H1 (cell line): ENCODE measurements at regions not wholly inside any gene's neighbourhood (a gene's known extent, or its start where the extent isn't known, plus 50 kb on each side); places are given as distances from the start of the nearest gene placed in this dataset.

Experiments
- CTCF ChIA-PET: fragments of 300-600 bp; sonication (Branson Sonifier 250); formaldehyde crosslinking; loops from one replicate; lab custom pipeline; 2021; ENCODE audit not compliant: partially characterized antibody; lab: Charles Lee
- POLR2A ChIA-PET: fragments of 300-600 bp; sonication (Branson Sonifier 250); formaldehyde crosslinking; loops from one replicate; lab custom pipeline; 2021; ENCODE audit warnings: inconsistent platforms; ENCODE audit not compliant: partially characterized antibody; lab: Charles Lee
- DNase-seq, 2 experiments: peaks; one replicate each; pipeline versions ENCODE4 v3.0.0 to v3.0.0-alpha.2; 2010 to 2022; ENCODE audit warnings: low spot score in 2 of 2, low read depth in 1 of 2, mixed read lengths in 1 of 2
- FAIRE-seq: peaks from 2 replicates; lab custom pipeline; 2011; peaks lifted over from hg19 to GRCh38; lab: Jason Lieb, UNC
- H2AFZ ChIP-seq: 2 replicates; pipeline ENCODE4 v1.8.1; 2012; ENCODE audit warnings: low read length, inconsistent platforms
- H2AK5ac ChIP-seq: 2 replicates; pipeline ENCODE4 v1.6.1; 2013; ENCODE audit warnings: low read depth, low read length
- H2BK120ac ChIP-seq: replicated peaks from 2 replicates; pipeline ENCODE3; 2013; ENCODE audit warnings: low read depth, low read length, inconsistent platforms
- H2BK12ac ChIP-seq: 2 replicates; pipeline ENCODE4 v1.6.1; 2013; ENCODE audit warnings: low read depth, low read length
- H2BK15ac ChIP-seq: 2 replicates; pipeline ENCODE4 v1.6.1; 2013; ENCODE audit warnings: low read length
- H2BK20ac ChIP-seq: 2 replicates; pipeline ENCODE4 v1.6.1; 2013; ENCODE audit warnings: low read length
- H2BK5ac ChIP-seq: 2 replicates; pipeline ENCODE4 v1.6.1; 2013; ENCODE audit warnings: low read depth, low read length
- H3K14ac ChIP-seq: 2 replicates; pipeline ENCODE4 v1.6.1; 2013; ENCODE audit warnings: inconsistent platforms; ENCODE audit not compliant: insufficient read length
- H3K18ac ChIP-seq: 2 replicates; pipeline ENCODE4 v1.6.1; 2013; ENCODE audit warnings: low read length; ENCODE audit errors: extremely low read depth
- H3K23ac ChIP-seq: 2 replicates; pipeline ENCODE4 v1.6.1; 2013; ENCODE audit warnings: inconsistent platforms; ENCODE audit not compliant: insufficient read length
- H3K23me2 ChIP-seq: 2 replicates; pipeline ENCODE4 v1.6.1; 2013; ENCODE audit warnings: low read depth, low read length
- H3K27ac ChIP-seq: 2 replicates; pipeline ENCODE4 v1.6.1; 2011; ENCODE audit warnings: low read depth, low read length, inconsistent platforms
- H3K27me3 ChIP-seq, 4 experiments: replicated peaks in 1 of 4; 1 replicate in 1 of 4; 2 replicates in 3 of 4; pipeline versions ENCODE4 v1.6.1 to v1.8.1; 2011 to 2013; ENCODE audit warnings: low read length in 3 of 4, mild to moderate bottlenecking in 3 of 4, inconsistent platforms in 2 of 4, mixed read lengths in 2 of 4, moderate library complexity in 1 of 4; ENCODE audit not compliant: control insufficient read depth in 3 of 4, insufficient read depth in 3 of 4; ENCODE audit errors: extremely low read depth in 1 of 4
- H3K36me3 ChIP-seq, 4 experiments: 2 replicates each; pipeline versions ENCODE4 v1.6.1 to v1.8.1; 2011 to 2013; ENCODE audit warnings: mild to moderate bottlenecking in 4 of 4, low read length in 3 of 4, moderate library complexity in 2 of 4, control low read depth in 1 of 4, inconsistent platforms in 1 of 4; ENCODE audit not compliant: insufficient read depth in 4 of 4, control insufficient read depth in 2 of 4
- H3K4ac ChIP-seq: replicated peaks from 2 replicates; pipeline ENCODE3; 2013; ENCODE audit warnings: low read length, low read depth, mixed read lengths, inconsistent platforms; ENCODE audit not compliant: insufficient read length
- H3K4me1 ChIP-seq, 4 experiments: replicated peaks in 1 of 4; 1 replicate in 1 of 4; 2 replicates in 3 of 4; pipeline versions ENCODE4 v1.6.1 to v1.8.1; 2011 to 2013; ENCODE audit warnings: low read length in 3 of 4, inconsistent platforms in 2 of 4, mixed read lengths in 1 of 4; ENCODE audit not compliant: insufficient read depth in 4 of 4, control insufficient read depth in 3 of 4
- H3K4me2 ChIP-seq, 2 experiments: 2 replicates each; pipeline versions ENCODE4 v1.6.1 to v1.8.1; 2011 to 2013; ENCODE audit warnings: low read depth in 2 of 2, low read length in 2 of 2, control low read depth in 1 of 2, inconsistent platforms in 1 of 2, mild to moderate bottlenecking in 1 of 2; ENCODE audit not compliant: insufficient read depth in 1 of 2
- H3K4me3 ChIP-seq, 4 experiments: fragments of 200-600, 300-600 bp in 1 of 4; sonication (generic), shearing (Covaris generic), sonication (Bioruptor Twin) in 1 of 4; 2 replicates each; pipeline versions ENCODE4 v1.5.1 to v1.8.1; 2011 to 2016; ENCODE audit warnings: low read length in 4 of 4, low read depth in 3 of 4, control low read depth in 2 of 4, inconsistent platforms in 2 of 4, mild to moderate bottlenecking in 2 of 4, mixed read lengths in 1 of 4, moderate library complexity in 1 of 4; ENCODE audit not compliant: insufficient read depth in 2 of 4; ENCODE audit errors: extremely low read depth in 1 of 4
- H3K56ac ChIP-seq: replicated peaks from 2 replicates; pipeline ENCODE3; 2013; ENCODE audit warnings: low read depth, mild to moderate bottlenecking, mixed read lengths, low read length, inconsistent platforms; ENCODE audit not compliant: insufficient read length
- H3K79me1 ChIP-seq: 2 replicates; pipeline ENCODE4 v1.6.1; 2013; ENCODE audit warnings: low read depth, low read length, control low read depth
- H3K79me2 ChIP-seq, 2 experiments: 2 replicates each; pipeline versions ENCODE4 v1.6.1 to v1.8.1; 2012 to 2013; ENCODE audit warnings: low read length in 2 of 2, mild to moderate bottlenecking in 2 of 2, inconsistent platforms in 1 of 2; ENCODE audit not compliant: insufficient read depth in 2 of 2, control insufficient read depth in 1 of 2
- H3K9ac ChIP-seq, 4 experiments: replicated peaks in 1 of 4; 1 replicate in 1 of 4; 2 replicates in 3 of 4; pipeline versions ENCODE4 v1.6.1 to v1.8.1; 2011 to 2013; ENCODE audit warnings: low read depth in 3 of 4, low read length in 3 of 4, control low read depth in 2 of 4, mild to moderate bottlenecking in 2 of 4, moderate library complexity in 2 of 4, inconsistent platforms in 1 of 4; ENCODE audit errors: extremely low read depth in 1 of 4
- H3K9me3 ChIP-seq, 2 experiments: 2 replicates each; pipeline versions ENCODE4 v1.6.1 to v1.8.1; 2012 to 2013; ENCODE audit warnings: mild to moderate bottlenecking in 2 of 2, moderate library complexity in 2 of 2, control low read depth in 1 of 2, inconsistent platforms in 1 of 2, low read depth in 1 of 2, low read length in 1 of 2, mixed read lengths in 1 of 2; ENCODE audit not compliant: insufficient read depth in 2 of 2
- H4K20me1 ChIP-seq, 2 experiments: replicated peaks in 1 of 2; 2 replicates each; pipeline versions ENCODE3 to v1.8.1; 2011 to 2013; ENCODE audit warnings: inconsistent platforms in 2 of 2, low read length in 2 of 2, mild to moderate bottlenecking in 1 of 2; ENCODE audit not compliant: insufficient read depth in 2 of 2, control insufficient read depth in 1 of 2
- H4K5ac ChIP-seq: 2 replicates; pipeline ENCODE4 v1.6.1; 2013; ENCODE audit warnings: low read length, low read depth, mixed read lengths, inconsistent platforms; ENCODE audit not compliant: insufficient read length
- H4K8ac ChIP-seq: 2 replicates; pipeline ENCODE4 v1.8.0; 2013; ENCODE audit warnings: mild to moderate bottlenecking, moderate library complexity, low read length, inconsistent platforms; ENCODE audit not compliant: insufficient read depth; ENCODE audit errors: extremely low read depth
- H4K91ac ChIP-seq: replicated peaks from 2 replicates; pipeline ENCODE3; 2013; ENCODE audit warnings: low read length, mixed read lengths, inconsistent platforms; ENCODE audit not compliant: insufficient read length
- CHD1 ChIP-seq: IDR thresholded peaks from 2 replicates; pipeline ENCODE4 v1.6.1; 2012; ENCODE audit warnings: low read depth, low read length, improper control_type of control experiment
- SP2 ChIP-seq: IDR thresholded peaks from 2 replicates; pipeline ENCODE4 v1.6.1; 2012; ENCODE audit warnings: mild to moderate bottlenecking, low read length, inconsistent platforms
- WGBS, 2 experiments: shearing (Covaris generic) in 1 of 2; methylation state at CpG; one replicate each; pipeline versions ENCODE4 v1.1.6 to v1.1.7; 2013 to 2015; ENCODE audit warnings: low lambda C conversion rate in 2 of 2, mixed read lengths in 2 of 2, inconsistent platforms in 1 of 2, low coverage in 1 of 2, missing lambda C conversion rate in 1 of 2; ENCODE audit not compliant: insufficient replicate concordance in 2 of 2, insufficient coverage in 1 of 2, insufficient read length in 1 of 2; ENCODE audit errors: extremely low coverage in 1 of 2, missing lambda C conversion rate in 1 of 2; 5-methylcytosine and 5-hydroxymethylcytosine counted together
- TF ChIP-seq, protein P1 (sequence below): IDR thresholded peaks from 2 replicates; pipeline ENCODE4 v1.6.1; 2012; ENCODE audit warnings: inconsistent platforms

DNA sequence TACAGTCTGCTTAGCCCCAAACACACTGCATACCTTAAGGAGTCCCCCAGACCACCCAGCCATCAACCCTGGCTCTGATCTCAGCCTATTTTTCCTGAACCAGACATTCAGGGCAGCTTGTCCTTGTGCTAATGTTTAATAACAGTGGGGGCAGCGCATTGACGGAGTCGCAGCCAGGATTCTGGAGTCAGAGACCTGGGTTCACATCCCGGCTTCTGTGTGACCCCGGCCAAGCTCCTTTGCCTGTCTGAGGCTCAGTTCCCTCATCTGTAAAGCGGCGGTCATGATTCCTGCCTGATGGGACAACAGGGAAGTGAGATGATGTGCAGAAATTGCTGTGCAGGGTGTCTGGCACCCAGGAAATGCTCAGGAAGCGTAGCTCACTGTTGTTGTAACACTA lies 63.1 kb downstream of the MATN1 start:
- Histone ChIP-seq H3K4me2 (no peak overlapping the region), H3K4ac (no peak overlapping the region), H3K23me2 (peaks cover 3% of the 10 kb centered on the region; the same call in 1 of the 2 replicates), H2BK120ac (no peak overlapping the region), H3K79me2 (no peaks in the 10 kb centered on the region), H2BK12ac (no peak overlapping the region), H3K9ac (no peak overlapping the region), H3K4me3 (no peak overlapping the region), H2AK5ac (no peak overlapping the region), H3K27me3 (peaks cover 0 to 2% (median 0%) of the 10 kb centered on the region in 4 experiments; a peak in 2 of 7 replicates), H2BK20ac (no peak overlapping the region), H3K18ac (no peak overlapping the region), H4K91ac (no peak overlapping the region), H3K23ac (no peak overlapping the region), H3K36me3 (no peaks in the 10 kb centered on the region), H4K20me1 (no peaks in the 10 kb centered on the region), H3K56ac (no peak overlapping the region), H4K5ac (no peak overlapping the region), H4K8ac (no peak overlapping the region), H3K9me3 (no peaks in the 10 kb centered on the region), H3K4me1 (peaks cover 0 to 9% (median 3%) of the 10 kb centered on the region in 4 experiments; a peak in 4 of 7 replicates), H2BK5ac (no peak overlapping the region), H2BK15ac (no peak overlapping the region), H3K14ac (no peak overlapping the region), H3K27ac (no peak overlapping the region), H3K79me1 (no peaks in the 10 kb centered on the region), H2AFZ (no peak overlapping the region)
- ChIA-PET CTCF (interaction anchor here (0.9 to 1.1 kb wide), 2 partner anchors 24 to 210 kb away, joined by 3 read pairs; no protein-coding TSS in a partner anchor), POLR2A (no interaction called here)
- WGBS, 2 experiments = 74% methylated on average over 8 of the region's 8 CpGs; no CpG with 5 or more reads in 1 of the 2 experiments
- no peak for DNase-seq
- FAIRE-seq = no peak
- TF ChIP-seq CHD1 (no peak), SP2 (no peak)
- TF ChIP-seq, protein P1, sequence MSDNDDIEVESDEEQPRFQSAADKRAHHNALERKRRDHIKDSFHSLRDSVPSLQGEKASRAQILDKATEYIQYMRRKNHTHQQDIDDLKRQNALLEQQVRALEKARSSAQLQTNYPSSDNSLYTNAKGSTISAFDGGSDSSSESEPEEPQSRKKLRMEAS = no peak
